GM18498 (cell line): ENCODE measurements at regions not wholly inside any gene's neighbourhood (a gene's known extent, or its start where the extent isn't known, plus 50 kb on each side); places are given as distances from the start of the nearest gene placed in this dataset.
"Not testable (repeated sequence)": the region's sequence is repeated elsewhere in the genome, so short reads cannot be mapped to it uniquely, and the experiment has no call there.

Source experiments
- ATAC-seq: cut with Tn5 transposase; IDR thresholded peaks from one replicate; pipeline ENCODE4 v1.9.1; 2021; ENCODE audit warnings: mild to moderate bottlenecking, moderate library complexity; ENCODE audit not compliant: unreplicated experiment

GRCh38 chr6:150456466-150456865, 87.7 kb downstream of the IYD start:
- no peak for ATAC-seq

DNA sequence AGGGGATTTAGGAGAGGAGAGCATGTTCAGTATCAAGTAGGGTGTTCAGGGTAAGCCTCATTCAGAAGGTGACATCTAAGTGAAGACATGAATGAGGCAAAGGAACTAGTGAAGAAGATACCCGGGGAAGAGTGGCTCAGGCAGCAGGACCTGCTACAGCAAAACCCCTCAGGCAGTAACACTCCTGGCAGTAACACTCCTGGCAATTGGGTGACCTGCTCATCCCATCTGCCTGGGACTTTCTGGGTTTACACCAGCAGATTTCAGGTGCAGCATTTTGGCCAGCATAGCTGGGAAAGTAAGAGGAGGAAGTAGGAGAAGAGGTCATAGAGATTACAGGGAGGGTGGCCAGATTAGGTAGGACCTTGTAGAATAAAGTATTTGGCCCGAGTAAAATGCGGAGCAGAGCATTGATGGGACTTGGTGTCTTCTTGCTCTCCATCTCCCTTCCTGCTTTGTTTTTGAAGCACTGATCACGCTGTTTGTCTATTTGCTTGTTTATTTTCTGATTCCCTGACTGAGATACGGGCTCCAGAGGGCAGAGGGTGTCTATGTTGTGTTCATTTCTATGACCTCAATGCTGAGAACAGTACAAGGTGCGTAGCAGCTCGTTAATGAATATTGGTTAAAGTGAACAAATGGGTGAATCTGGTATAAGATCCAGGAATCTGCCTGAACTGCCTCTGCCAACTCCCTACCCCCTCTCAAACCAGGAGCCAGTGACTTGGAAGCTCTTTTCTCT, 88.3 kb downstream of the IYD start:
- ATAC-seq, result no peak

DNA sequence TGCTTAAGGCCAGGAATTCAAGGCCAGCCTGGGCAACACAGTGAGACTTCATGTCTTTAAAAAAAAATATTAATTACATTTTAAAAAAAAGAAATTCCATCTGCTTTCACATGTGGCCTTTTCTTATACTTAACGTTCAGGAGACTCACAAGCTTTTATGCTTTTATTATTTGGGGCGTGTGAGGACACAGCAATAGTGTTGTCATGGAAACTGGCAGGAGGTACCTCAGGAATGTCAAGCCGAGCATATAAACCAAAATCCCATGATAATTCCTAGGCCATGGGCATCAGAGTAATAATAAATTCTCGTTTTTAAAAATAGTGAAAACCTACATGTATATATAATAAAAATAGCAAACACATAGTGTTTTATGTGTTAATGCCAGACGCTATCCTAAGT, 89.8 kb downstream of the IYD start:
- no peak for ATAC-seq

GRCh38 chr6:150463852-150464251, 95.0 kb downstream of the IYD start:
- no peak for ATAC-seq

DNA sequence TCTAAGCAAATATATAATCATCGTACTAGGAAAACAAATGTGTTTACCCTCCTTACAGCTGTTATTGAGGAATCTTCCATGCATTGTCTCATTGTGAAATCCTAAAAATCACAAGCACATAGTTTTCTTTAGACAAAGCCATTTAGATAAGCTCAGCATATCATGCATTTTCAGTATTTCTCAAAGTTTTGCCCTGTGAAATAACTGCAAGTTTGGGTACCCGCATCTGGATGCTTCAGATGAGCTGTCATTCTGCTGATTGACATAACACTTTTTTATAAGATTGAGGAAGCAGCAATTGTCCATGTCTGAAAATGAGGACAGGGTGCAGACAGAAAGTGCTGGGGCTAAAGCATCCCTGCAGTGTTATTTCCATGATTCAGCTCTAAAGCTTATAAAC, 96.2 kb downstream of the IYD start:
- no peak for ATAC-seq

DNA sequence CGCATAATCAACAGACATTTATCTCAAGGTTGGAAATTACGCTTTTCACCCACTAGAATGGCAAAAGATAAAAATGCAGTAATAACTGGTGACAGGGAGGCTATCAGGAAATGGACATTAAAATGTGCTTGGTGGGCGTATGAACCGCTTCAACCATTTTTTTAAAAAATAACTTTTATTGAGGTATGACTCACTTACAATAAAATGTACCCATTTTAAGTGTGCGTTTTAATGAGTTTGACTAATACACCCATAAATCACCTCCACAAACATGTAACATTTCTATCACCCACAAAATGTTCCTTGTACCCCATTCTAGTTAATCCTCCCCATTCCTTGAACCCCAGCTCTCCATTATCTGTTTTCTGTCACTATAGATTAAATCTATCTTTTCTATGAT, 96.8 kb downstream of the IYD start:
- ATAC-seq, result no peak

DNA sequence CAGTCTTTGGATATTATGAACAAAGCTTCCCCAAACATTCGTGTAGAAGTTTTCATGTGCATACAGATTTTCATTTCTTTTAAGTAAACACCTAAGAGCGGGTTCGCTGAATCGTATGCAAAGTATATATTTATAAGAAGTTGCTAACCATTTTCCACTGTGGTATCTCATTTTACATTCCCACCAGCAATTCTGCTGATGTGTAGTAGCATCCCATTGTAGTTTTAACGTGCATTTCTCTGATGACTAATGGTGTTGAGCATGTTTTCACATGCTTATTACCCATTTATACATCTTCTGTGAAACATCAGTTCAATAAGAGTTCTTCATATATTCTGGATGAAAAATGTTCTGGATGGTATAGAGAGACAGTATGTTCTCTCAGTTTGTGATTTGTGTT, 97.4 kb downstream of the IYD start:
- ATAC-seq, result no peak

GRCh38 chr6:150470131-150470530, 101.3 kb downstream of the IYD start:
- ATAC-seq, result no peak

DNA sequence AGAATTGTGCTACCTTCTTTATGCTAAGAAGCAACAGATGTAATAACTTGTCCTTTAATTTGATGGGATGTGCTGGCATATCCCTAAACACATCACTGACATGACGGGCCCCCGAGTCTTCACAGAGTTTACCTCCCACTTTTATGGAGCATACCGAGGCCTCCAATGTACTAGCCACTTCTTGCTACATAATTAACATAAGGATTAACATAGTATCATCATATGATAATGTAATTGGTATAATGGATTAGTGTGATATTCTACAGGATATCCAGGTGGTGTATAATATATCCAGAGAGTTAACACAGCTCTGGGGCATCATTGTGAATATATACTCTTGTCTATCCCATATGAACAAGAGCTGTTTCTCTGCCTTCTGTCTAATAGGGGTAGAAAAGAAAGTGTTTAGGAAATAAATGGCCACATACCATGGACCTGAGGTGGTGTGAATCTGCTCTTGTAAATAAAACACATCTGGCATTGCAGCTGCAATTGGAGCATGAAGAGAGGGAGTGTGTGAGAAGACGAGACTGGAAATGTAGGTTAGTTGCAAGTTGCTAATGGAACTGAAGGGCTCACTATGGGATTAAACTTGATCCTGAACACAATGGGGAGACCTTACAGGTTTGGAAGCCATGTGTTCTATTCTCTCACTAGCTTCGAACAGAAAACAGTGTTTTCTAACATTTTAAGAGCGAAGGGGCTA, 102.3 kb downstream of the IYD start:
- ATAC-seq, result no peak

DNA sequence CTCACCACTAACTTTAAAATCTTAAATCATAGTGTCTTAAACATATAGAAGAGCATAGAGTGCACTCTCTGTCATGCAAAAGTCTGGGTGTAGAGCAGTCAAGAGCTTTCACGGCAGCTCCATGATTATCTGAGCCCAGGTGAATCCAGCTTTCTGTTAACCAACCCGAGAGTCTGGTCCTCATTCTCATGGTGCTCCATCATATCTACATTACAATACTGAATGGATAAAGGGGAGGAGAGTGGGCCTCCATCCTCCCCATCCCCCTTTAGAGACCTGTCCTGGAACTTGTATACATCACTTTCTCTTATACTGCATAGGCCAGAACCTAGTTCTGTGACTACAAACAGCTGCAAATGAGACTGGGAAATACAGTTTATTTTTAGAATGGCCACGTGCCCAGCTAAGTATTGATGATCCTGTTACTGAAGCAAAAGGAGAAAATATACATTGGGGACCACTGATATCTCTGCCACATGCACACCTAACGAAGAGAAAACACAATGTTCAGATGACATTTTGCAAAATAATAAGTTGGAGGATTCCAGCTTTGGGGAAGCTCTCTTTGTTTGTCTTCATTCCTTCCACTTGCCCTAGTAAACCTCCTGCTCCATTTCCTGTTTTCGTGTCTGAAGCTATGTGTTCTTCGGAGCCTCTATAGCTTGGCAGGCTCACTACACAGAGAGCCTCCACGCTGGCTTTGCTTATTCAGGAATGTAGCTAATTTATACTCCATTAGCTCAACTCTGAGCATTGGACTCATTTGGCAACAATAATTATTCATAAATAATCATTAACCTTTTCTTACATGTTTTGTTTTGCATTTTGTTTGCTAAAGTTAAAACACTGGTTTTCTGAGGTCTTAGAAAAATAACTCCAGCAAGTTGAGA, 110.1 kb downstream of the IYD start:
- no peak for ATAC-seq

- no peak for ATAC-seq
These were observed 114.1 kb downstream of the IYD start for GRCh38 chr6:150482883-150483409.

DNA sequence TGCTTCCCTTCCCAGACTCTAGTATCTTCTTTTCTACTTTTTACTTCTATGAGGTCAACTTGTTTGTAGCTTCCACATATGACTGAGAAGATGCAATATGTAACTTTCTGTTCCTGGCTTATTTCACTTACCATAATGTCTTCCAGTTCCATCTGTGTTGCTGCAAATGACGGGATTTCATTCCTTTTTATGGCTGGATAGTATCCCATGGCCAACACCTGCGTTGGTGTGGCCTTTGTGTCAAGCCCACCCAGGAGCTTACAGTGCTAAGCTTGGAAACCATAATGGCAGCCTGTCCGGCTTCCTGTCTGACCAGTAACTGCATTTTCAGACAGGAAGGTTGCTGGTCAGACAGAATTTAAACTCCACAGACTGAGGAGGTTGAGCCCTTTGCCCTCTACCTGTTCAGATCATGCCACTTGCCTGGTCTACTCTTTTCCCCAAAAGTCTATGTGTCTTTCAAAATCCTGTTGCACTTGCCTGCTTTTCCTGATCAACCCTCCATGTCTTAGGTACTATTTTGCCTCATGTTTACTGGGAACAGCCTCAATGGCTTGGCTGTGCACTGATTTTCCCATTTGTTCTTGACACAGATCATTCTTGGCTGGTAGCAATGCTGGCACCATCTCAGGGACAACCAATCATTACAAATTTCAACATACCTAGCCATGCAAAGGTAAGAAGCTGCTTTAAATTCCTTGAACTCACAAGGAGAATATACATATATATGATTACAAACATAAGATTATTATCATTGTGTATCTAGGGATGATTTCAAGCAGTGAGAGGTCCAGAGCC, 114.3 kb upstream of the PLEKHG1 start:
- ATAC-seq, result no peak

GRCh38 chr6:150486048-150486447, 113.6 kb upstream of the PLEKHG1 start:
- ATAC-seq, result no peak

DNA sequence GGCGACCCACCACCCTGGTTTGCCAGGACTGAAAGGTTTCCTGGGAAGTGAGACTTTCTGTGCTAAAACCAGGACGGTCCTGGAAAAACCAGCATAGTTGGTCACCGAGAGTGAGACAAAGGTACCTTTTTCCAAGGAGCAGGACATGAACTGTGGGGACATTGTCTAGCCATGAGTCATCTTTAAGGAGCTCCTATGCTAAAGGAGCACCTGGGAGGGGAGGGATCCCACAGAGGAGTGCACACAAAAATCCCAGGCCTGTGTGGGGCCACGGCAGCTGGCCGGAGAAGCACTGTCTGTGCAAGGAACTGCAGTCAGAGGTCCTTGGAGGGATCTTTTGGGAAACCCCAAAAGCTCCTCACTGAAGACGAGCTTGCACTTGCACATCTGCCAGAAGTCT, 109.1 kb upstream of the PLEKHG1 start:
- ATAC-seq, result no peak

- peak; percentile 91 for ATAC-seq
These were observed 108.4 kb upstream of the PLEKHG1 start for GRCh38 chr6:150491131-150491810.

- no peak for ATAC-seq
These were observed 107.9 kb upstream of the PLEKHG1 start for GRCh38 chr6:150491811-150492172.

DNA sequence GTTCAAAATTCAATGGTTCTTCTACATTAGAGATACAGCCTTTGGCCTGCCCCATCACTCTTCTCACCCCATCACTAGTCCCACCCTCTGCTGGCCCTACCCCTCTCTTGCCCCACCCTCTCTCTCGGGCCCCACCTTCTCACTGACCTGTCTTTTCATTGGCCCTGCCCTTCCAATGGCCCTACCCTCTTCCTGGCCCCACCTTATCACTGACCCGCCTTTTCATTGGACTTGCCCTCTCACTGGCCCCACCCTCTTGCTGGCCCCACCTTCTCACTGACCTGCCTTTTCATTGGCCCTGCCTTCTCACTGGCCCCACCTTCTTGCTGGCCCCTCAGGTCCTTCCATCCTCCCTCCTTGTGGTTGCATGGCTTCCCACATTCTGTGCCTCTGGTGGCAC, 107.2 kb upstream of the PLEKHG1 start:
- ATAC-seq, result no peak

GRCh38 chr6:150492941-150493340, 106.7 kb upstream of the PLEKHG1 start:
- ATAC-seq, result no peak

- not testable (repeated sequence) for ATAC-seq
These were observed 106.1 kb upstream of the PLEKHG1 start for GRCh38 chr6:150493552-150493951.

DNA sequence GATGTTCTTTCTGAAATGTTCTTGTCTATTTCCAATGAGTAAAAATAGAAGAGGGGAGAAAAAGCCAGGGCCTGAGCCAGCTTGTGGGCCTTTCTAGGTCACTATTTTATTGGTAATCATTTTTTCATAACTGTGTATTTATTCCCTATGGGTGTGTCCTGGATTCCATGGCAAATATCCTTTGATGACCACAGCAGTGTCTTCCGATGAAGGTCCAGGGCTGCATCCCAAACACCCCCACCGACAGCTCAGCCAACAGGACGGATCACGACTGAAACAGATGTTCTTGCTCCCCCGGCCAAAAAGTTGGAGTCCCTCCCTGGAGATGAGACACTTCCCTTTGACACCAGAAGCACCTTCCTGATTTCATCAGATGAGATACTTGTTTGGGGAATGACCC, 105.4 kb upstream of the PLEKHG1 start:
- ATAC-seq, result no peak
